MM.1S (cell line): ENCODE measurements at regions not wholly inside any gene's neighbourhood (a gene's known extent, or its start where the extent isn't known, plus 50 kb on each side); places are given as distances from the start of the nearest gene placed in this dataset.

Source experiments
- CTCF ChIP-seq: fragments of 300-600 bp; sonication (generic); IDR thresholded peaks from 2 replicates; pipeline ENCODE4 v1.5.1; 2016; ENCODE audit warnings: antibody characterized with exemption, low read length, mixed read lengths
- EZH2phosphoT487 ChIP-seq: fragments of 300-600 bp; sonication (generic); IDR thresholded peaks from 2 replicates; pipeline ENCODE4 v1.6.1; 2018; ENCODE audit warnings: antibody characterized with exemption, low read length

- no peak for TF ChIP-seq CTCF
- no peak for TF ChIP-seq EZH2phosphoT487
These were observed 153.4 kb downstream of the NDUFA10 start for GRCh38 chr2:239871481-239872435.
